Endothelial cell of umbilical vein (primary cell): ENCODE measurements at regions not wholly inside any gene's neighbourhood (a gene's known extent, or its start where the extent isn't known, plus 50 kb on each side); places are given as distances from the start of the nearest gene placed in this dataset.

Experiments
- BruUV-seq: library from RNA; stranded (reverse); fragments of 400-500 nt; replicated peaks from 2 replicates; lab custom pipeline; 2021; lab: Mats Ljungman, UMichigan
- CTCF ChIA-PET: fragments of 300-600, 350-600 bp; sonication (Branson Sonifier 250); formaldehyde crosslinking; loops from one replicate; lab custom pipeline; 2021; ENCODE audit warnings: antibody characterized with exemption, inconsistent platforms; lab: Charles Lee
- POLR2A ChIA-PET: fragments of 300-600, 350-600 bp; sonication (Branson Sonifier 250); formaldehyde crosslinking; loops from one replicate; lab custom pipeline; 2021; ENCODE audit warnings: antibody characterized with exemption, inconsistent platforms; lab: Charles Lee
- DNase-seq: peaks from one replicate; pipeline ENCODE4 v3.0.0-alpha.2; 2011; ENCODE audit warnings: low read depth, low spot score
- FAIRE-seq: peaks from 2 replicates; lab custom pipeline; 2011; peaks lifted over from hg19 to GRCh38; lab: Jason Lieb, UNC
- H2AFZ ChIP-seq: 2 replicates; pipeline ENCODE4 v1.6.0; 2012; ENCODE audit warnings: low read depth, low read length, control low read depth, inconsistent platforms
- H3K27ac ChIP-seq: 2 replicates; pipeline ENCODE4 v1.5.1; 2011; ENCODE audit warnings: low read depth, mild to moderate bottlenecking, control low read depth, low read length, moderate library complexity; ENCODE audit not compliant: insufficient read depth
- H3K27me3 ChIP-seq, 2 experiments: 2 replicates each; pipeline versions ENCODE4 v1.6.0 to v1.6.1; 2011; ENCODE audit warnings: low read length in 2 of 2, mixed read lengths in 1 of 2; ENCODE audit not compliant: control insufficient read depth in 2 of 2, insufficient read depth in 2 of 2
- H3K36me3 ChIP-seq, 2 experiments: 2 replicates in 1 of 2; 3 replicates in 1 of 2; pipeline ENCODE4 v1.5.1; 2011; ENCODE audit warnings: low read length in 2 of 2, mild to moderate bottlenecking in 1 of 2, moderate library complexity in 1 of 2; ENCODE audit not compliant: control insufficient read depth in 2 of 2, insufficient read depth in 2 of 2; ENCODE audit errors: extremely low read depth in 1 of 2
- H3K4me1 ChIP-seq: 3 replicates; pipeline ENCODE4 v1.5.1; 2011; ENCODE audit warnings: mild to moderate bottlenecking, low read length; ENCODE audit not compliant: control insufficient read depth, insufficient read depth; ENCODE audit errors: extremely low read depth
- H3K4me2 ChIP-seq: 2 replicates; pipeline ENCODE4 v1.6.1; 2011; ENCODE audit warnings: low read length, control low read depth, mixed read lengths; ENCODE audit not compliant: insufficient read depth
- H3K4me3 ChIP-seq, 3 experiments: fragments of 200-600 bp in 1 of 3; sonication (generic), shearing (Covaris generic) in 1 of 3; replicated peaks in 1 of 3; 2 replicates each; pipeline ENCODE4 v1.5.1; 2011 to 2016; ENCODE audit warnings: control low read depth in 3 of 3, low read length in 3 of 3, mild to moderate bottlenecking in 2 of 3, inconsistent platforms in 1 of 3, low read depth in 1 of 3, moderate library complexity in 1 of 3; ENCODE audit not compliant: insufficient read depth in 1 of 3
- H3K79me2 ChIP-seq: 2 replicates; pipeline ENCODE4 v1.6.0; 2012; ENCODE audit warnings: low read length, inconsistent platforms; ENCODE audit not compliant: control insufficient read depth, insufficient read depth
- H3K9ac ChIP-seq: replicated peaks from 2 replicates; pipeline ENCODE3; 2011; ENCODE audit warnings: low read length, control low read depth; ENCODE audit not compliant: insufficient read depth; ENCODE audit errors: extremely low read depth
- H3K9me1 ChIP-seq: replicated peaks from 3 replicates; pipeline ENCODE4 v1.6.0; 2011; ENCODE audit warnings: mild to moderate bottlenecking, low read length; ENCODE audit not compliant: control insufficient read depth, insufficient read depth; ENCODE audit errors: extremely low read depth
- H3K9me3 ChIP-seq: replicated peaks from 2 replicates; pipeline ENCODE4 v1.5.1; 2012; ENCODE audit warnings: low read length, inconsistent platforms; ENCODE audit not compliant: control insufficient read depth, insufficient read depth
- H4K20me1 ChIP-seq: replicated peaks from 2 replicates; pipeline ENCODE3; 2011; ENCODE audit warnings: mild to moderate bottlenecking, low read length; ENCODE audit not compliant: control insufficient read depth, insufficient read depth; ENCODE audit errors: extremely low read depth
- CTCF ChIP-seq, 2 donors: IDR thresholded peaks; 1 replicate in 1 of 2; 2 replicates in 1 of 2; pipeline ENCODE4 v1.5.1; 2011; ENCODE audit warnings: low read length in 2 of 2, mild to moderate bottlenecking in 2 of 2, moderate library complexity in 2 of 2, control low read depth in 1 of 2, inconsistent platforms in 1 of 2, low read depth in 1 of 2; ENCODE audit not compliant: insufficient read depth in 1 of 2; ENCODE audit errors: extremely low read depth in 1 of 2
- EZH2 ChIP-seq: IDR thresholded peaks from 2 replicates; pipeline ENCODE4 v1.6.1; 2012; ENCODE audit warnings: borderline replicate concordance, low read depth, mild to moderate bottlenecking, moderate library complexity, low read length, inconsistent platforms; ENCODE audit not compliant: severe bottlenecking
- FOS ChIP-seq: IDR thresholded peaks from 2 replicates; pipeline ENCODE4 v1.6.1; 2011; ENCODE audit warnings: mild to moderate bottlenecking, low read length, moderate library complexity, borderline replicate concordance; ENCODE audit not compliant: insufficient read depth
- GATA2 ChIP-seq: IDR thresholded peaks from 2 replicates; pipeline ENCODE4 v1.7.0; 2011; ENCODE audit warnings: low read depth, mild to moderate bottlenecking, moderate library complexity, mixed read lengths, low read length; ENCODE audit not compliant: insufficient read length, insufficient read depth
- JUN ChIP-seq: IDR thresholded peaks from 2 replicates; pipeline ENCODE4 v1.6.1; 2011; ENCODE audit warnings: borderline replicate concordance, low read depth; ENCODE audit not compliant: insufficient read length, insufficient read depth
- MAX ChIP-seq: IDR thresholded peaks from 2 replicates; pipeline ENCODE4 v1.6.1; 2011; ENCODE audit not compliant: insufficient read depth, insufficient read length
- MYC ChIP-seq: IDR thresholded peaks from one replicate; pipeline ENCODE4 v1.6.1; 2011; ENCODE audit warnings: mild to moderate bottlenecking, low read depth, low read length
- POLR2A ChIP-seq: IDR thresholded peaks from 2 replicates; pipeline ENCODE4 v1.6.1; 2012; ENCODE audit warnings: low read depth, mild to moderate bottlenecking, control low read depth, low read length
- POLR2AphosphoS5 ChIP-seq: IDR thresholded peaks from 2 replicates; pipeline ENCODE4 v1.6.1; 2012; ENCODE audit warnings: low read depth, mild to moderate bottlenecking, control low read depth, low read length, moderate library complexity; ENCODE audit not compliant: insufficient read depth
- dilution Hi-C: fragments of 300-500 bp; cut with MboI; formaldehyde crosslinking; loops from one replicate; pipeline ENCODE4 v1.15.0; 2019; ENCODE audit warnings: low sequenced_read_pairs; ENCODE audit not compliant: extremely low pct_ligation_motif_present
- intact Hi-C: fragments of 100-400 bp; cut with micrococcal nuclease; formaldehyde crosslinking; loops from one replicate; pipeline ENCODE4 v1.10.0; 2022

DNA sequence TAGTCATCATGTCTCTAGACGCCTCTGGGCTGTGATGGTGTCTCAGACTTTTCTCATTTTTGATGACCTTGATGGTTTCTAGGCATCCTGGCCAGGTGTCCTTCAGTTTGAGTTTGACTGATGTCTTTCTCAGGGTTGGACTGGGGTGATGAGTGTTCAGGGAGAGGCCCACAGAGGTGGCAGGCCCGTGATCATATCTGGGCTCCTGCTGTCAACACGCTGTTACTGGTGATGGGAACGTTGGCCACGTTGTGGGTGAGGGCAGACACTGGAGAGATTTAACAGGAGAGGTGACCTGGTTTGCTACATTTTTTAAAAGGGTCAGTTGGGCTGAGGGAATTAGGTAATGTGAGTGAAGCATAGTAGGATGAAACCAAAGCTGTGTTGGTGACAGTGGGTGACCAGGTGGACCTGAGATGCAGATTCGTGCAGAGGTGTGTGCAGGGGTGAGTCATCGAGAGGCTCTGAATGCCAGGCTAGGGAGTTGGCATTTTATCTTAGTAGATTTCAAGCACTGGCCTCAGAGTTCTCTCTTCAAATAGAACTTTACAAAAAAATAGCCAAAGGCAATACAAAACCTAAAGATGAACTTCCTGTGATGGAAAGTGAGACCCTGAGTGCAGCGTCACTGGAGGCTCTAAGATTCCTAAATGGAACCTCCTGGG, 174.1 kb downstream of the CDH26 start:
- no peak overlapping the region for H3K9ac ChIP-seq
- ChIA-PET CTCF (no interaction called here), POLR2A (no interaction called here)
- no peak overlapping the region for H2AFZ ChIP-seq
- no peaks in the 10 kb centered on the region for H3K36me3 ChIP-seq
- H3K9me1 ChIP-seq = no peaks in the 10 kb centered on the region
- H3K27ac ChIP-seq = no peak overlapping the region
- dilution Hi-C loops (no loop called here), intact Hi-C loops (no loop called here)
- no peaks in the 10 kb centered on the region for H4K20me1 ChIP-seq
- no peak overlapping the region for H3K4me2 ChIP-seq
- DNase-seq (no peak), FAIRE-seq (no peak)
- H3K27me3 ChIP-seq = no peaks in the 10 kb centered on the region
- peaks cover 6% of the 10 kb centered on the region for H3K9me3 ChIP-seq
- no peak for TF ChIP-seq MAX
- no peak for TF ChIP-seq JUN
- TF ChIP-seq POLR2A = no peak
- no peak for TF ChIP-seq GATA2
- no peak for TF ChIP-seq CTCF (IDR thresholded peaks at IDR 0.05; ENCODE audit: extremely low read depth in 1 of 2, insufficient read depth in 1 of 2, low read depth in 1 of 2, low read length in 2 of 2)
- TF ChIP-seq POLR2AphosphoS5 = no peak
- no peak for TF ChIP-seq FOS
- no peak for TF ChIP-seq MYC
- no peak for TF ChIP-seq EZH2
- no peaks in the 10 kb centered on the region for H3K4me1 ChIP-seq
- H3K4me3 ChIP-seq = no peak overlapping the region
- no TSS peak for BruUV-seq
- H3K79me2 ChIP-seq = no peaks in the 10 kb centered on the region
